Endodermal cell (in vitro differentiated cells): ENCODE measurements at regions not wholly inside any gene's neighbourhood (a gene's known extent, or its start where the extent isn't known, plus 50 kb on each side); places are given as distances from the start of the nearest gene placed in this dataset.

ENCODE experiments used
- DNase-seq: peaks from one replicate; pipeline ENCODE4 v3.0.0-alpha.2; 2017
- H3K27ac ChIP-seq: 2 replicates; pipeline ENCODE4 v1.5.1; 2013; ENCODE audit warnings: mild to moderate bottlenecking, low read depth, low read length, moderate library complexity
- H3K27me3 ChIP-seq: 2 replicates; pipeline ENCODE4 v1.6.1; 2013; ENCODE audit warnings: mild to moderate bottlenecking, low read length, moderate library complexity; ENCODE audit not compliant: insufficient read depth, control insufficient read depth, poor library complexity, severe bottlenecking
- H3K36me3 ChIP-seq: 2 replicates; pipeline ENCODE4 v1.7.0; 2013; ENCODE audit warnings: mild to moderate bottlenecking, low read length, moderate library complexity; ENCODE audit not compliant: control insufficient read depth, insufficient read depth
- H3K4me1 ChIP-seq: one replicate; pipeline ENCODE4 v1.7.0; 2013; ENCODE audit warnings: low read length; ENCODE audit not compliant: control insufficient read depth, insufficient read depth
- H3K4me3 ChIP-seq: 2 replicates; pipeline ENCODE4 v1.5.1; 2013; ENCODE audit warnings: mild to moderate bottlenecking, low read length, moderate library complexity
- H3K9ac ChIP-seq: 2 replicates; pipeline ENCODE4 v1.6.1; 2013; ENCODE audit warnings: mild to moderate bottlenecking, low read length, moderate library complexity; ENCODE audit not compliant: poor library complexity, severe bottlenecking; ENCODE audit errors: extremely low read depth
- H3K9me3 ChIP-seq: 2 replicates; pipeline ENCODE4 v1.6.1; 2013; ENCODE audit warnings: mild to moderate bottlenecking, low read length, moderate library complexity; ENCODE audit not compliant: control insufficient read depth
- H3K27ac Mint-ChIP-seq: 2 replicates; pipeline ENCODE4 v1.8.0; 2020; ENCODE audit warnings: mixed read lengths
- H3K27me3 Mint-ChIP-seq: 2 replicates; pipeline ENCODE4 v1.8.0; 2021; ENCODE audit warnings: mild to moderate bottlenecking, mixed read lengths; ENCODE audit not compliant: insufficient read depth
- H3K36me3 Mint-ChIP-seq: 2 replicates; pipeline ENCODE4 v1.8.0; 2020; ENCODE audit warnings: low read depth, mixed read lengths
- H3K4me1 Mint-ChIP-seq: 2 replicates; pipeline ENCODE4 v1.8.0; 2020; ENCODE audit warnings: mixed read lengths
- H3K4me3 Mint-ChIP-seq: 2 replicates; pipeline ENCODE4 v1.8.0; 2020; ENCODE audit warnings: mild to moderate bottlenecking, moderate library complexity, mixed read lengths
- H3K9me3 Mint-ChIP-seq: 2 replicates; pipeline ENCODE4 v1.8.0; 2020; ENCODE audit warnings: mild to moderate bottlenecking, mixed read lengths
- WGBS, 2 experiments: methylation state at CpG; one replicate each; pipeline versions ENCODE4 v1.1.5 to v1.1.7; 2013; ENCODE audit warnings: missing lambda C conversion rate in 2 of 2, mixed read lengths in 1 of 2; ENCODE audit not compliant: insufficient coverage in 1 of 2, insufficient read length in 1 of 2; 5-methylcytosine and 5-hydroxymethylcytosine counted together
- TF ChIP-seq, protein P1 (sequence below): fragments of 200-600 bp; sonication (generic); conservative IDR thresholded peaks from 2 replicates; pipeline ENCODE4 v1.5.0; 2021; ENCODE audit warnings: antibody characterized with exemption, mild to moderate bottlenecking

DNA sequence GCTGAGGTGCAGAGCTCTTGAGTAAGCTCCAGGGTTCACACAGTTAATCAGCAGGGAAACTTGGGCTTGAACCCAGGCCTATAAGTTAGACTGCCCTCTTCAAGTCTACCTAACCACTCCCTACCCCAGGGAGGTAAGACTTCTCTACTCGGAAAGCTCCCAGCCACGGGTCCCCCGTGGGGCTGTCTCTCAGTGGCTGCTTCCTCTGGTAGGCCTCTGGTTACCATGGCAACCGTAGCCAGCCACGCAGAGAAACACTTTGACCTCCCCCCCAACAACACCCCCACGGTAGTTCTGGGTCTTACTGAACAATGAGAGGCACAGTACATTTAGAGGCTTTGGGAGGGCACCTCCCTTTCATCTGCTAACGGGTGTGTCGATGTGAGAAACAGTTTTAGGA, 245.2 kb downstream of the AACS start:
- H3K27me3 Mint-ChIP-seq: peaks cover 2% of the 10 kb centered on the region
- Histone ChIP-seq H3K4me3 (no peak overlapping the region), H3K9ac (no peak overlapping the region), H3K27me3 (no peaks in the 10 kb centered on the region), H3K4me1 (no peaks in the 10 kb centered on the region), H3K9me3 (no peaks in the 10 kb centered on the region), H3K36me3 (no peaks in the 10 kb centered on the region), H3K27ac (no peak overlapping the region)
- peak; percentile 42 for DNase-seq
- H3K36me3 Mint-ChIP-seq: no peaks in the 10 kb centered on the region
- no peaks in the 10 kb centered on the region for H3K9me3 Mint-ChIP-seq
- H3K4me1 Mint-ChIP-seq: peaks cover 9% of the 10 kb centered on the region
- TF ChIP-seq, protein P1, sequence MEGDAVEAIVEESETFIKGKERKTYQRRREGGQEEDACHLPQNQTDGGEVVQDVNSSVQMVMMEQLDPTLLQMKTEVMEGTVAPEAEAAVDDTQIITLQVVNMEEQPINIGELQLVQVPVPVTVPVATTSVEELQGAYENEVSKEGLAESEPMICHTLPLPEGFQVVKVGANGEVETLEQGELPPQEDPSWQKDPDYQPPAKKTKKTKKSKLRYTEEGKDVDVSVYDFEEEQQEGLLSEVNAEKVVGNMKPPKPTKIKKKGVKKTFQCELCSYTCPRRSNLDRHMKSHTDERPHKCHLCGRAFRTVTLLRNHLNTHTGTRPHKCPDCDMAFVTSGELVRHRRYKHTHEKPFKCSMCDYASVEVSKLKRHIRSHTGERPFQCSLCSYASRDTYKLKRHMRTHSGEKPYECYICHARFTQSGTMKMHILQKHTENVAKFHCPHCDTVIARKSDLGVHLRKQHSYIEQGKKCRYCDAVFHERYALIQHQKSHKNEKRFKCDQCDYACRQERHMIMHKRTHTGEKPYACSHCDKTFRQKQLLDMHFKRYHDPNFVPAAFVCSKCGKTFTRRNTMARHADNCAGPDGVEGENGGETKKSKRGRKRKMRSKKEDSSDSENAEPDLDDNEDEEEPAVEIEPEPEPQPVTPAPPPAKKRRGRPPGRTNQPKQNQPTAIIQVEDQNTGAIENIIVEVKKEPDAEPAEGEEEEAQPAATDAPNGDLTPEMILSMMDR: no peak
- no peak overlapping the region for H3K27ac Mint-ChIP-seq
- WGBS, 2 experiments: 81 to 96% methylated on average over 2 to 8 of the region's 8 CpGs
- H3K4me3 Mint-ChIP-seq: no peak overlapping the region

- no peak overlapping the region for H3K4me3 ChIP-seq
- no peak overlapping the region for H3K27ac Mint-ChIP-seq
- no peaks in the 10 kb centered on the region for H3K9me3 Mint-ChIP-seq
- no peak overlapping the region for H3K9ac ChIP-seq
- peaks cover 2% of the 10 kb centered on the region for H3K27me3 Mint-ChIP-seq
- 84 to 92% methylated on average over 3 to 7 of the region's 7 CpGs for WGBS, 2 experiments
- no peaks in the 10 kb centered on the region for H3K9me3 ChIP-seq
- H3K27ac ChIP-seq: no peak overlapping the region
- DNase-seq: no peak
- no peaks in the 10 kb centered on the region for H3K36me3 Mint-ChIP-seq
- no peaks in the 10 kb centered on the region for H3K27me3 ChIP-seq
- TF ChIP-seq, protein P1: no peak
- no peak overlapping the region for H3K4me3 Mint-ChIP-seq
- no peaks in the 10 kb centered on the region for H3K36me3 ChIP-seq
- peaks cover 9% of the 10 kb centered on the region for H3K4me1 Mint-ChIP-seq
- H3K4me1 ChIP-seq: no peaks in the 10 kb centered on the region
These were observed 245.8 kb downstream of the AACS start for GRCh38 chr12:125311050-125311449.

- H3K4me1 ChIP-seq: no peaks in the 10 kb centered on the region
- H3K9ac ChIP-seq: no peak overlapping the region
- no peak overlapping the region for H3K4me3 ChIP-seq
- H3K27ac Mint-ChIP-seq: no peak overlapping the region
- TF ChIP-seq, protein P1: no peak
- no peaks in the 10 kb centered on the region for H3K36me3 ChIP-seq
- no peaks in the 10 kb centered on the region for H3K36me3 Mint-ChIP-seq
- H3K4me1 Mint-ChIP-seq: peaks cover 9% of the 10 kb centered on the region
- no peaks in the 10 kb centered on the region for H3K9me3 Mint-ChIP-seq
- H3K4me3 Mint-ChIP-seq: no peak overlapping the region
- no peaks in the 10 kb centered on the region for H3K9me3 ChIP-seq
- H3K27me3 Mint-ChIP-seq: peaks cover 2% of the 10 kb centered on the region
- no peak overlapping the region for H3K27ac ChIP-seq
- peak; percentile 27 for DNase-seq
- 86 to 100% methylated on average over 3 of the region's 3 CpGs for WGBS, 2 experiments
- H3K27me3 ChIP-seq: no peaks in the 10 kb centered on the region
These were observed 247.2 kb downstream of the AACS start for GRCh38 chr12:125312471-125312870.
